Liver (tissue), 8 donors: ENCODE measurements at regions not wholly inside any gene's neighbourhood (a gene's known extent, or its start where the extent isn't known, plus 50 kb on each side); places are given as distances from the start of the nearest gene placed in this dataset.

ENCODE experiments used
- DNase-seq: peaks from one replicate; pipeline ENCODE4 v3.0.0-alpha.2; 2017; ENCODE audit warnings: low spot score
- H3K27ac ChIP-seq, 2 donors: one replicate each; pipeline ENCODE4 v1.7.0; 2013; ENCODE audit warnings: inconsistent platforms in 2 of 2, low read length in 2 of 2, control low read depth in 1 of 2, low read depth in 1 of 2, mild to moderate bottlenecking in 1 of 2
- H3K27me3 ChIP-seq, 4 donors: one replicate each; pipeline versions ENCODE4 v1.6.1 to v1.7.0; 2013; ENCODE audit warnings: low read length in 3 of 4, inconsistent platforms in 1 of 4, mild to moderate bottlenecking in 1 of 4, moderate library complexity in 1 of 4; ENCODE audit not compliant: control insufficient read depth in 4 of 4, insufficient read depth in 4 of 4
- H3K36me3 ChIP-seq, 4 donors: one replicate each; pipeline versions ENCODE4 v1.6.1 to v1.7.0; 2013; ENCODE audit warnings: low read length in 3 of 4, mild to moderate bottlenecking in 3 of 4, low read depth in 1 of 4, moderate library complexity in 1 of 4; ENCODE audit not compliant: control insufficient read depth in 4 of 4, insufficient read depth in 3 of 4
- H3K4me1 ChIP-seq, 4 donors: one replicate each; pipeline versions ENCODE4 v1.6.1 to v1.7.0; 2013; ENCODE audit warnings: low read length in 3 of 4, mild to moderate bottlenecking in 3 of 4, moderate library complexity in 1 of 4; ENCODE audit not compliant: control insufficient read depth in 4 of 4, insufficient read depth in 4 of 4
- H3K4me3 ChIP-seq, 3 donors: one replicate each; pipeline versions ENCODE4 v1.6.1 to v1.7.0; 2013; ENCODE audit warnings: low read length in 3 of 3, control low read depth in 1 of 3, low read depth in 1 of 3, mild to moderate bottlenecking in 1 of 3
- H3K9ac ChIP-seq, 2 donors: one replicate each; pipeline ENCODE4 v1.7.0; 2013; ENCODE audit warnings: low read length in 2 of 2, mild to moderate bottlenecking in 2 of 2, moderate library complexity in 2 of 2, control low read depth in 1 of 2, low read depth in 1 of 2
- H3K9me3 ChIP-seq, 4 donors: one replicate each; pipeline versions ENCODE4 v1.6.1 to v1.7.0; 2013; ENCODE audit warnings: low read length in 3 of 4; ENCODE audit not compliant: control insufficient read depth in 4 of 4
- ATF3 ChIP-seq: IDR thresholded peaks from 2 replicates; pipeline ENCODE4 v1.6.1; 2016; ENCODE audit warnings: antibody characterized with exemption
- CTCF ChIP-seq: fragments of 150-350 bp; IDR thresholded peaks from 2 replicates; pipeline ENCODE4 v1.5.1; 2017; ENCODE audit warnings: improper control_type of control experiment, low read depth, low read length; ENCODE audit not compliant: missing input control
- EGR1 ChIP-seq, 2 donors: IDR thresholded peaks; 2 replicates each; pipeline ENCODE4 v1.6.1; 2016 to 2018; ENCODE audit warnings: antibody characterized with exemption in 2 of 2, low read depth in 2 of 2
- FOXA1 ChIP-seq: IDR thresholded peaks from 2 replicates; pipeline ENCODE4 v1.6.1; 2016; ENCODE audit warnings: antibody characterized with exemption
- FOXA2 ChIP-seq: IDR thresholded peaks from 2 replicates; pipeline ENCODE4 v1.6.1; 2016; ENCODE audit warnings: antibody characterized with exemption
- GABPA ChIP-seq, 2 donors: IDR thresholded peaks in 1 of 2; conservative IDR thresholded peaks in 1 of 2; 2 replicates each; pipeline ENCODE4 v1.6.1; 2016; ENCODE audit warnings: antibody characterized with exemption in 2 of 2, mild to moderate bottlenecking in 1 of 2, moderate library complexity in 1 of 2
- HNF4A ChIP-seq, 2 donors: conservative IDR thresholded peaks; 2 replicates each; pipeline ENCODE4 v1.6.1; 2016; ENCODE audit warnings: antibody characterized with exemption in 2 of 2, mild to moderate bottlenecking in 2 of 2
- HNF4G ChIP-seq: IDR thresholded peaks from 2 replicates; pipeline ENCODE4 v1.6.1; 2016; ENCODE audit warnings: antibody characterized with exemption
- JUND ChIP-seq, 2 donors: IDR thresholded peaks; 2 replicates each; pipeline ENCODE4 v1.6.1; 2016; ENCODE audit warnings: antibody characterized with exemption in 2 of 2
- MAX ChIP-seq: IDR thresholded peaks from 2 replicates; pipeline ENCODE4 v1.6.1; 2016; ENCODE audit warnings: antibody characterized with exemption
- NR2F2 ChIP-seq: IDR thresholded peaks from 2 replicates; pipeline ENCODE4 v1.6.1; 2016; ENCODE audit warnings: antibody characterized with exemption
- RAD21 ChIP-seq, 2 donors: IDR thresholded peaks; 2 replicates each; pipeline ENCODE4 v1.6.1; 2016; ENCODE audit warnings: antibody characterized with exemption in 2 of 2, mild to moderate bottlenecking in 2 of 2
- REST ChIP-seq: IDR thresholded peaks from 2 replicates; pipeline ENCODE4 v1.6.1; 2016; ENCODE audit warnings: antibody characterized with exemption, mild to moderate bottlenecking
- RXRA ChIP-seq, 2 donors: IDR thresholded peaks; 2 replicates each; pipeline ENCODE4 v1.6.1; 2017 to 2018; ENCODE audit warnings: antibody characterized with exemption in 2 of 2, mild to moderate bottlenecking in 1 of 2
- SP1 ChIP-seq: IDR thresholded peaks from 2 replicates; pipeline ENCODE4 v1.6.1; 2018; ENCODE audit warnings: antibody characterized with exemption, mild to moderate bottlenecking
- TAF1 ChIP-seq: conservative IDR thresholded peaks from 2 replicates; pipeline ENCODE4 v1.6.1; 2016; ENCODE audit warnings: antibody characterized with exemption, mild to moderate bottlenecking
- YY1 ChIP-seq: IDR thresholded peaks from 2 replicates; pipeline ENCODE4 v1.6.1; 2016; ENCODE audit warnings: antibody characterized with exemption, mild to moderate bottlenecking
- ZBTB33 ChIP-seq: IDR thresholded peaks from 2 replicates; pipeline ENCODE4 v1.6.1; 2016; ENCODE audit warnings: antibody characterized with exemption
- WGBS: extraction: QIAGEN DNeasy Blood & Tissue Kit; methylation state at CpG from one replicate; pipeline ENCODE4 v1.1.7; 2013; 5-methylcytosine and 5-hydroxymethylcytosine counted together
- donor health status: healthy.
- donor health status: healthy.
- donor health status: healthy.
- donor health status: healthy.
- donor health status: healthy.

- Histone ChIP-seq H3K27me3 (no peaks in the 10 kb centered on the region), H3K4me3 (no peak overlapping the region), H3K36me3 (no peaks in the 10 kb centered on the region), H3K9me3 (no peaks in the 10 kb centered on the region), H3K9ac (no peak overlapping the region), H3K4me1 (no peaks in the 10 kb centered on the region), H3K27ac (no peak overlapping the region)
- no peak for TF ChIP-seq RXRA (IDR thresholded peaks at IDR 0.05)
- TF ChIP-seq SP1: no peak
- no peak for TF ChIP-seq FOXA2
- TF ChIP-seq RAD21 (IDR thresholded peaks at IDR 0.05): no peak
- TF ChIP-seq TAF1: no peak
- TF ChIP-seq GABPA (IDR thresholded peaks at IDR 0.05 in 1 of 2, conservative IDR thresholded peaks at IDR 0.05 in 1 of 2): no peak
- TF ChIP-seq MAX: no peak
- no peak for TF ChIP-seq EGR1 (IDR thresholded peaks at IDR 0.05; ENCODE audit: low read depth in 2 of 2)
- no peak for TF ChIP-seq HNF4G
- no peak for TF ChIP-seq ZBTB33
- TF ChIP-seq JUND (IDR thresholded peaks at IDR 0.05): no peak
- TF ChIP-seq NR2F2: no peak
- no peak for TF ChIP-seq ATF3
- TF ChIP-seq REST: no peak
- no peak for TF ChIP-seq YY1
- no peak for TF ChIP-seq HNF4A (conservative IDR thresholded peaks at IDR 0.05)
- no peak for DNase-seq
- WGBS: 80% methylated on average over 2 of the region's 2 CpGs
Observed at GRCh38 chr12:114218136-114218535, 187.8 kb downstream of the TBX5 start.

GRCh38 chr12:114215746-114216145, 190.2 kb downstream of the TBX5 start:
- no peak overlapping the region for H3K9ac ChIP-seq
- H3K9me3 ChIP-seq: no peaks in the 10 kb centered on the region
- DNase-seq: no peak
- no peaks in the 10 kb centered on the region for H3K27me3 ChIP-seq
- no peak overlapping the region for H3K27ac ChIP-seq
- H3K4me3 ChIP-seq: no peak overlapping the region
- WGBS: 59% methylated on average over 6 of the region's 6 CpGs
- TF ChIP-seq FOXA1 (no peak), REST (no peak), MAX (no peak), JUND (IDR thresholded peaks at IDR 0.05) (no peak), HNF4A (conservative IDR thresholded peaks at IDR 0.05) (no peak), NR2F2 (no peak), GABPA (IDR thresholded peaks at IDR 0.05 in 1 of 2, conservative IDR thresholded peaks at IDR 0.05 in 1 of 2) (no peak), YY1 (no peak), FOXA2 (no peak), RXRA (IDR thresholded peaks at IDR 0.05) (no peak), HNF4G (no peak), CTCF (no peak), ATF3 (no peak)
- no peaks in the 10 kb centered on the region for H3K36me3 ChIP-seq
- no peaks in the 10 kb centered on the region for H3K4me1 ChIP-seq
